ENCODE measurements at regions not wholly inside any gene's neighbourhood (a gene's known extent, or its start where the extent isn't known, plus 50 kb on each side); places are given as distances from the start of the nearest gene placed in this dataset.

- no peak overlapping the region for H3K9ac ChIP-seq (ENCODE audit: low read length)
- POLR2A ChIA-PET = no interaction called here
- intact Hi-C loops (cut with micrococcal nuclease) = loop anchor here (5.0 to 10.0 kb wide), 2 partner anchors 99 to 156 kb away; no protein-coding TSS in a partner anchor
These were observed 298.5 kb upstream of the MSX2 start for GRCh38 chr5:174425964-174426290.

More at GRCh38 chr5:174425964-174426290, 298.5 kb upstream of the MSX2 start:
- H3K36me3 ChIP-seq (ENCODE audit: control insufficient read depth in 1 of 2, insufficient read depth in 2 of 2, low read length in 2 of 2) = no peaks in the 10 kb centered on the region
- H3K27me3 ChIP-seq (ENCODE audit: insufficient read depth, low read length) = no peaks in the 10 kb centered on the region; the same call in 1 of the 2 replicates
- DNase-seq (ENCODE audit: low read depth, low spot score) (no peak), ATAC-seq (no peak)
- no peak overlapping the region for H3K4me3 ChIP-seq (replicated peaks in 1 of 2; ENCODE audit: low read depth in 1 of 2, low read length in 2 of 2)
- no peak for TF ChIP-seq ZNF274 (IDR thresholded peaks at IDR 0.05; ENCODE audit: low read depth, low read length)
- TF ChIP-seq CTCF (IDR thresholded peaks at IDR 0.05 in 2 of 3, conservative IDR thresholded peaks at IDR 0.05 in 1 of 3; ENCODE audit: borderline replicate concordance in 1 of 3, insufficient read depth in 1 of 3, low read depth in 2 of 3, low read length in 2 of 3) = no peak
- TF ChIP-seq SP1 (IDR thresholded peaks at IDR 0.05; ENCODE audit: low read depth) = no peak
- TF ChIP-seq EZH2 (IDR thresholded peaks at IDR 0.05) = no peak
- TF ChIP-seq EGR1 (IDR thresholded peaks at IDR 0.05; ENCODE audit: low read depth) = no peak
- TF ChIP-seq, protein P1, sequence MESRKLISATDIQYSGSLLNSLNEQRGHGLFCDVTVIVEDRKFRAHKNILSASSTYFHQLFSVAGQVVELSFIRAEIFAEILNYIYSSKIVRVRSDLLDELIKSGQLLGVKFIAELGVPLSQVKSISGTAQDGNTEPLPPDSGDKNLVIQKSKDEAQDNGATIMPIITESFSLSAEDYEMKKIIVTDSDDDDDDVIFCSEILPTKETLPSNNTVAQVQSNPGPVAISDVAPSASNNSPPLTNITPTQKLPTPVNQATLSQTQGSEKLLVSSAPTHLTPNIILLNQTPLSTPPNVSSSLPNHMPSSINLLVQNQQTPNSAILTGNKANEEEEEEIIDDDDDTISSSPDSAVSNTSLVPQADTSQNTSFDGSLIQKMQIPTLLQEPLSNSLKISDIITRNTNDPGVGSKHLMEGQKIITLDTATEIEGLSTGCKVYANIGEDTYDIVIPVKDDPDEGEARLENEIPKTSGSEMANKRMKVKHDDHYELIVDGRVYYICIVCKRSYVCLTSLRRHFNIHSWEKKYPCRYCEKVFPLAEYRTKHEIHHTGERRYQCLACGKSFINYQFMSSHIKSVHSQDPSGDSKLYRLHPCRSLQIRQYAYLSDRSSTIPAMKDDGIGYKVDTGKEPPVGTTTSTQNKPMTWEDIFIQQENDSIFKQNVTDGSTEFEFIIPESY (IDR thresholded peaks at IDR 0.05; ENCODE audit: extremely low read depth, insufficient replicate concordance, low read length) = no peak
- no peak for TF ChIP-seq EZH2phosphoT487 (IDR thresholded peaks at IDR 0.05; ENCODE audit: borderline replicate concordance)
- TF ChIP-seq SRF (IDR thresholded peaks at IDR 0.05; ENCODE audit: low read depth) = no peak
- H4K20me1 ChIP-seq (ENCODE audit: insufficient read depth) = no peaks in the 10 kb centered on the region
- H3K9me2 ChIP-seq (ENCODE audit: insufficient read depth) = no peaks in the 10 kb centered on the region
- no peak overlapping the region for H3K4me2 ChIP-seq (ENCODE audit: low read length)
- ChIA-PET CTCF (no interaction called here), RAD21 (ENCODE audit: low non-redundant PET in 1 of 2, low total read pairs in 2 of 2, uncharacterized antibody in 2 of 2, unreplicated experiment in 2 of 2) (no interaction called here)
- H2AFZ ChIP-seq (ENCODE audit: low read depth, low read length, poor library complexity, severe bottlenecking) = no peak overlapping the region
- H3K79me2 ChIP-seq (ENCODE audit: insufficient read depth, low read length) = no peaks in the 10 kb centered on the region
- BruUV-seq (replicated peaks) = no TSS peak
- H3K4me1 ChIP-seq (ENCODE audit: control insufficient read depth in 1 of 2, insufficient read depth in 2 of 2, low read length in 2 of 2) = peaks cover 8 to 9% of the 10 kb centered on the region in 2 experiments
- H3K27ac ChIP-seq (ENCODE audit: low read depth, low read length) = no peak overlapping the region
- H3K9me3 ChIP-seq (ENCODE audit: control insufficient read depth in 1 of 2, insufficient read depth in 1 of 2, low read depth in 1 of 2, low read length in 2 of 2) = no peaks in the 10 kb centered on the region

Measured in HCT116 (cell line).